NCI-H2196 treated with DMSO at 0.1 percent for 48 hours (cell line): ENCODE measurements at regions not wholly inside any gene's neighbourhood (a gene's known extent, or its start where the extent isn't known, plus 50 kb on each side); places are given as distances from the start of the nearest gene placed in this dataset.

Experiments used
- DNase-seq: peaks from one replicate; lab custom pipeline; 2025; ENCODE audit not compliant: unreplicated experiment; lab: John Stamatoyannopoulos, UW

GRCh38 chr5:2575292-2575691, 176.2 kb downstream of the IRX2 start:
- DNase-seq, result no peak

DNA sequence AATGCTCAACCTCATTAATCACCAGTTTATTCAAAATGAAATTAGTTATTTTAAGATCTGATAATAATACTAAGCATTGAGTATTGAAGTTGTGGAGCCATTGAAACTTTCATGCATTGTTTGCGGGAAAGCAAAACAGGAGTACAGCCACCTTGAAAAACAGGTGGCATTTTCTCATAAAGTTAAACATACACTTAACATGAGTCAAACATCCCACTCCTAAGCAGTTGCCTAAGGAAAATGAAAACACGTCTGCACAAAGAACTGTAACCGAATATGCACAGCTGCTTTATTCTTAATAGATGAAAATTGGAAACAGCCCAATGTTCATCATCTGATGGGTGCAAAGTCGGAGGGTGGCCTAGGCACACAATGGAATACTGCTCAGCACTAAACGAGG, 177.3 kb downstream of the IRX2 start:
- DNase-seq, result peak; percentile 4

DNA sequence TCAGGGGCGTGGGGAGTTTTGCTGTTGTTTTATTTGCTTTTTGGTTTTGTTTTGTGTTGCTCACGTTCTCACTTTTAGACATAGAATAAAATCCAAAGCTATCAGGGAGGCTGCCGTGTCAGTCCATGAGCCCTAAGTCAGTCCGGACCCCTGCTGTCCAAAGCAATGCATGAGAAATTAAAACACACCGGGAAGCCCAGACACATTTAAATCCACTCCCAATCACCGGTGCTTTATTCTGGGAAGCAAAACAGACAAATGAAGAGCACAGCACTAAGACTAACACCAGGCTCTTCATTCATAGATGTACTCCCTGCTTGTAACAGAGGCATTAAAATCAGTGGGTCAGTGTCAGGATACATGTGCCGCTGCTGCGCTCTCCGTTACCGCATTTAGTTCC, 180.9 kb downstream of the IRX2 start:
- DNase-seq, result no peak

- no peak for DNase-seq
Observed at GRCh38 chr5:2569774-2570542, 181.5 kb downstream of the IRX2 start.

- no peak for DNase-seq
Observed at GRCh38 chr5:2569176-2569575, 182.3 kb downstream of the IRX2 start.

- no peak for DNase-seq
Observed at GRCh38 chr5:2566284-2566683, 185.2 kb downstream of the IRX2 start.

GRCh38 chr5:2565147-2565546, 186.3 kb downstream of the IRX2 start:
- DNase-seq, result no peak

DNA sequence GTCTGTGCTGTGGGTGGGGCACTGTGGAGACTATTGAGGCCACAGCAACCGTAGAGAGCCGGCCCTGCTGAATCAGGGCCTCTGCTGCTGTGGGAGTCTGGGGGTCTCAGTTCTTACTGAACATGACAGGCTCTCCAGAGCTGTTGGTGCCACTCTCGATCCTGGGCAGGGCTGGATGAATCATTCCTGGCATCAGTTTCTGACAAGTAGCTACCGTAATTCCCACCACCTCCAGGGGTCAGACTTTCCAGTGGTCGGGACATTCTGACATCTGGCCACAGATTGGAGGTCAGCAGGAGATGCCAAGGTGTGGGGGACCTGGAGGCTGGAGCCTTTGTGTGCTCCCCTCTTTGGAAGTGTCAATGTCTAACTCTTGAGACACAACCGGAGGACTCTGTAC, 188.4 kb downstream of the IRX2 start:
- no peak for DNase-seq

DNA sequence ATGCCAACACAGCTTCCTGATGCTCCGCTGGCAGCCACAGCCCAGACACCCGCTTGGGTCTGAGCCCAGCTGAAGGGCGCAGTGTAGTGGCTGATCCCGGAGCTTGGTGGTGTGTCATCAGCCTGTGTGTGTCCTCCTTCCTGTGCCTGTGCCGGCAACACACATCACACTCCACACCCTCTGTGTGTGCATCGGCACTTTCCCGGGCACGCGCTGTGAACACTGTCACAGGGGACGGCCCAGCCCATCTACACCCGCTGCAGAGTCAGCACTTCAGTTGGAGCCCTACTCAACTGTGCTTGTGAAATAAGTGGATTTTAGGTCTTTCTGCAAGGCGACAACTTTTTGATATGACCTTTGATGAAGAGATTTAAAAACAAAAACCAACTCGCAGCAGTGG, 189.4 kb downstream of the IRX2 start:
- no peak for DNase-seq

DNA sequence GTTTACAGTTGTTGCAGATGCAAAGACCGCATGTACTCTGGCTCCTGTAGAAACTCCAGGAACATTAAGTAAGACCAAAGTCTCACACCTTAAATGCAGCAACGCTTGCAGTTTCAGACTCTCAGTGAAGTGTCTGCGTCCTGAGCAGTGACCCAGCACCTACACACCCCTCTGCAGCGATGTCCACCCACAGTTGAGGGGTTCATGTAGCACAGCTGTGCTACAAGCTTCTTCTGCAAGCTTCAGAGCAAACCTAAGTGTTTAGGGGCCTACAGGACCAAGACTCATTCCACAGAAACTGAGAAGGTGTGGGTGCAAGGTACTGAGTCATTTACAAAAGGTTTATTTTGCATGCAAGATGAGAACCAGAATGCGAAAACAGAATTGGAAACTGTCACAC, 191.0 kb downstream of the IRX2 start:
- no peak for DNase-seq

- peak; percentile 8 for DNase-seq
Observed at GRCh38 chr5:2557435-2557834, 194.0 kb downstream of the IRX2 start.

DNA sequence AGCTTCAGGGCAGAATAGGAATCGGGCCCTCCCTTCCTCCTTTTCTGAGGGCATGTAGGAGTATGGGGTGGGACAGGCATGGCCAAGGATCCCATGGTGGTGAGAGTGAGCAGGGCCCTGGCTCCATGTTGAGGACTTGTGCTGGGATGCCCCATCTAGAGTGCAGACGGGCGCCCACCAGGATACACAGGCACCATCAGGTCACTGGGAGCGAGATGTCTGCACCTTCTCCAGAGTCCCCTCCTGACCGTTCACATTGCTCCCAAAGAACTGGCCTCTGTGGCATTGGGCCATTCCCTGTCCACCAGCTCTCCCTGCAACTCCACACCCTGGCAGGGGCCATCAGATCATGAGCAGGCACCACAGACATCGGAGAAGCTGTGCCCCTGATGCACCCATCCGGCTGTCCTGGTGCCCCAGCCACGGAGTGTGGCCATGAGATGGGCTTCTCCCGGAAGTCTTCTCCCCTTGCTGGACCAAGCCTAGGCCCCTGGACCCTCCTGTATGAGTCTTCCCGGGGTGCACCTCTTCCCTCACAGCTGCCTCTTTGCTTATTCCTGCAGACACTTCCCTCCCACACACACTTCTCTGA, 195.0 kb downstream of the IRX2 start:
- DNase-seq, result no peak

GRCh38 chr5:2553611-2554010, 197.9 kb downstream of the IRX2 start:
- no peak for DNase-seq

- DNase-seq, result peak; percentile 29
Observed at GRCh38 chr5:2550509-2550908, 201.0 kb downstream of the IRX2 start.

- no peak for DNase-seq
Observed at GRCh38 chr5:2549900-2550299, 201.6 kb downstream of the IRX2 start.

- DNase-seq, result no peak
Observed at GRCh38 chr5:2549354-2549753, 202.1 kb downstream of the IRX2 start.

DNA sequence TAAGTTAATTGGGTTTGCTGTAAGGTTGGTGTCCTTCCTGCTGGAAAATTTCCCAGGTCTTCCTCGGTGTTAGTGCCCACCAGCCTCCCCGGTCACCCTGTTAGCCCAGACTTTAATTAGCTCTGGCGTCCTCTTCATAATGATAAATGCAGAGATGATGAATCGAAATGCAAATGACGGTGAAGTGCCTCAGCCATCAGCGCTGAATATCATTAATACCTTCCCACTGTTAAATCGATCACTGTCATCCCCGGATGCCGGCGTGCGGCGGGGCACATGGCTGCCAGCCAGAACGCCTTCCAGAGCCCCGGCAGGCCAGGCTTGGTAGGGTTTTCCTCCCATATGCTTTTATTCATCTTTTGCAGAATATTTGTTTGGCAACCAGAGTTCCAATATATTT, 204.5 kb downstream of the IRX2 start:
- no peak for DNase-seq

DNA sequence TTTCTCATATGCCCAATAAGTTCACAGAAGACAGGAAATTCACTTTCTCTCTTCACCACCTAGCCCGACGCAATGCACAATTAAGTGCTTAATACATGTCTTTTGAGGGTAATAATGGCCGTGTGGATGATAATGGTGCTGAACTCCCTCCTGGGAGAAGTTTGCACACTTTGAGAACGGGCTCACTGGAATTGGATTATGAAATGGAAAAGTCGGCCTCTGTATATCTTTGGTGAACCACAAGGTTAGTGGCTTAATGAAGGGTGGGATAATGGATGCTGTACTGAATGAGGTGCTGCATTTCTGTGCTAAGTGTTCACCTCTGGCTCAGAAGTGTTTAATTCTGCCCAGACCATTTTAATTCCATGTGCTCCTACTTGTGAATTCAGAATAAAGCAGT, 207.5 kb downstream of the IRX2 start:
- no peak for DNase-seq

DNA sequence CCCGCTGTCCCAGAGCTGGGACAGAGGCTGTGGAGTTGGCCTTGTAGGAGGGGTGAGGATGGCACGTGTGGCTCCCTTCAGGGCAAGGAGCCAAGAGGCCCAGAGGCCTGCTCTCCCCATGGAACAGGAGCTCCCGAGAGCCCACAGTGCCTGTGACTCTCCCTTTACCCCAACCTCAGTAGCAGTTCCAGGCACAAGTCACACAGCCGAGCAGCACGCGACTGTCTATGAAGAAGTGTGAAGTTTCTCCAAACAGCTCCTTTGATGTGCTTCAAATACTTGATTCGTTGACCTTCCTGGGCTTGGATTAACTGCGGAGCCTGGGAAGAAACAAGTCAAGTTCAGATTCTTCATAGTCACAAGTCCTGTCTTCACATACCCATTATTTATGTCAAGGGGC, 208.7 kb downstream of the IRX2 start:
- no peak for DNase-seq

- DNase-seq, result no peak
Observed at GRCh38 chr5:2542026-2542425, 209.5 kb downstream of the IRX2 start.

GRCh38 chr5:2538169-2538568, 213.3 kb downstream of the IRX2 start:
- DNase-seq, result no peak

DNA sequence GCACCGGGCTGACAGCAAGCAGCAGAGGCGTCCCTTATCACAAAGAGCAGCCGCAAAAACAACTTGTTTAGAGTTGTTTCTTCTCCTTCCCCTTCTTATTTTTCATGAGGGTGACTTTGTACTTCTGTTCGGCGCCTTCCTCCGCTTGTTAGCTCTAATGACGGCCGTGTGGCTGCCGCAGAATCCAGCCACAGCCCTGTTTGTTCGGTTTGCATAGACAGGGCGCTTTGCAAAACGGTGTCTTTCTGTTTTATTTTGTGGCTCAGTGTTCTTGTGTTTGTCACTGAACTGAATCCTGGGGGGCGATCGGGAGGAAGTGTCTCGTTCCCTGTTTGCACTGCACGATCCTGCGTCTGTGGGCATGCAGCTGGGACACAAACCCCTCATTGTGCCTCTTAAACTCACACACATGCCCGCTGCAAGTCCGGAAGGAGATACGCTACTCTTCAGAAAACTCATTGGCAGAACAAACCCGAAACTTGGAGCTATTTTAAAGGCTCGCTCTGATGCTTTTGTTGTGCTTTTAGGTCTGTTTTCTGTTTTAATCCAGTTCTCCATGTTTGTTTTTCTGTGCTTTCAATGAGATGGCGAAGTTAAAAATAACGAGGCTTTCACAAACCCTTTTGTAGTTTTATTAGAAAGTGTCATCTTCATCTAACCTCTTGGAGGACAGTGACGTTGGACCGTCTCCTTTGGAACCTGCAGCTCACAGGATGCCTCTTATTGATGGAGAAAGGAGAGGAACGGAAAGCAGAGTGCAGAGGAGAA, 213.9 kb downstream of the IRX2 start:
- DNase-seq, result no peak
